GM18861 (cell line): ENCODE measurements at regions not wholly inside any gene's neighbourhood (a gene's known extent, or its start where the extent isn't known, plus 50 kb on each side); places are given as distances from the start of the nearest gene placed in this dataset.

Source experiments
- ATAC-seq: cut with Tn5 transposase; IDR thresholded peaks from one replicate; pipeline ENCODE4 v1.9.1; 2021; ENCODE audit not compliant: unreplicated experiment

GRCh38 chr2:236672606-236673005 is 103.0 kb downstream of the ACKR3 start:
- ATAC-seq, result no peak

- no peak for ATAC-seq
Observed at GRCh38 chr2:236673126-236673822, 103.6 kb downstream of the ACKR3 start.

DNA sequence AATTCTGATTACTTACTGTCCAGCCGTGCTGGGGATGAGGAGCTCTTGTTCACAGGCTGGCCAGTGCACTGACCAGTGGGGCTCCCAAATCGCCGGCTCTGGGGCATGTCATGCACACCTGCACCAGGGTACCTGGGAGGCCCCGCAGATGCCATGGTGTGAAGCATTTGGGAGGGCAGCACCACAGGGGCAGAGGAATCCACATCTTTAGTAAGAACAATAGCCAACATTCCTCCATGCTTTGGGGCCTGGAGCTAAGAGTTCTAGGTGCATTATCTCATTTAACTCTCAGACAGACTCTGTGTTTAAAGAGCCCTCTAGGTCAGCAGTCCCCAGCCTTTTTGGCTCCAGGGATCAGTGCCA is 104.2 kb downstream of the ACKR3 start:
- ATAC-seq, result no peak

- ATAC-seq, result no peak
Observed at GRCh38 chr2:236674238-236674637, 104.6 kb downstream of the ACKR3 start.

DNA sequence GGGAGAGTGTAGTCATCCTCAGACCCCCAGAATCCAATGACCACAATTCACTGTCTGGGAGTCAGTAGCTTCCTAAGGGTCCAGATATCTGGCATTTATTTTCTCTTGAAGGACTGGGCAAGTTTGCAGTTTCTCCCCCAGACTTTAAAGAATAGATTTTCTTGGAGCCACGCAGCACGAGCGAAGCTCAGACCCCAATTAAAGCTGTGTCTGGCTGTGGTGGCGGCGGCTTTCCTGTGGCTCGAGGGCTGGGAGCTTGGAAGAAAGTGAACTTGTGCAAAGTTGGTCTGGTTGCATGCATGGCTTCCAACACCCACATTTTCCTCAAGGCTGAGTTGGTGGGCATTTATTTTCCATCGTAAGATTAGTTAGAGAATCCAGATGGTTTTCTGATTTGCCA is 105.0 kb downstream of the ACKR3 start:
- ATAC-seq, result no peak

- no peak for ATAC-seq
Observed at GRCh38 chr2:236675051-236675450, 105.4 kb downstream of the ACKR3 start.

- ATAC-seq, result no peak
Observed at GRCh38 chr2:236675526-236675925, 105.9 kb downstream of the ACKR3 start.

GRCh38 chr2:236676136-236676873 is 106.7 kb downstream of the ACKR3 start:
- no peak for ATAC-seq

DNA sequence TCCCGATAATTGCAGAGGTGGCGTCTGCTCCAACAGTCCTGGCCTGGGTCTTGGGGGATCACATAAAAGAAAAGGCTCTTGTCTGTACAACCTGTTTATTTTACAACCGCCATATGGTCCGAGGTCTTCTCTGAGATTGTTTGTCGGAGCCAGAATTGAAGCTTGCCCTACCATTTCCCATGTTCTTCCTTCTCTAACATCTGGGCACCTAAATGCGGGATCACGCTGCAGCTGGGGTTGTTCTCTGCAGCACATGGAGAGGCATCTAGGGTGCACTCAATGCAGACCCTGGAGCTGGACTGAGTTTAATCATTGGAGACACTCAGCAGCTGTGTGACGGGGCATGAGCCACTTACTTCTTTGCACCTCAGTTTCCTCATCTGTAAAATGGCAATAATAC is 107.7 kb downstream of the ACKR3 start:
- no peak for ATAC-seq

GRCh38 chr2:236678307-236678975 is 108.8 kb downstream of the ACKR3 start:
- no peak for ATAC-seq

DNA sequence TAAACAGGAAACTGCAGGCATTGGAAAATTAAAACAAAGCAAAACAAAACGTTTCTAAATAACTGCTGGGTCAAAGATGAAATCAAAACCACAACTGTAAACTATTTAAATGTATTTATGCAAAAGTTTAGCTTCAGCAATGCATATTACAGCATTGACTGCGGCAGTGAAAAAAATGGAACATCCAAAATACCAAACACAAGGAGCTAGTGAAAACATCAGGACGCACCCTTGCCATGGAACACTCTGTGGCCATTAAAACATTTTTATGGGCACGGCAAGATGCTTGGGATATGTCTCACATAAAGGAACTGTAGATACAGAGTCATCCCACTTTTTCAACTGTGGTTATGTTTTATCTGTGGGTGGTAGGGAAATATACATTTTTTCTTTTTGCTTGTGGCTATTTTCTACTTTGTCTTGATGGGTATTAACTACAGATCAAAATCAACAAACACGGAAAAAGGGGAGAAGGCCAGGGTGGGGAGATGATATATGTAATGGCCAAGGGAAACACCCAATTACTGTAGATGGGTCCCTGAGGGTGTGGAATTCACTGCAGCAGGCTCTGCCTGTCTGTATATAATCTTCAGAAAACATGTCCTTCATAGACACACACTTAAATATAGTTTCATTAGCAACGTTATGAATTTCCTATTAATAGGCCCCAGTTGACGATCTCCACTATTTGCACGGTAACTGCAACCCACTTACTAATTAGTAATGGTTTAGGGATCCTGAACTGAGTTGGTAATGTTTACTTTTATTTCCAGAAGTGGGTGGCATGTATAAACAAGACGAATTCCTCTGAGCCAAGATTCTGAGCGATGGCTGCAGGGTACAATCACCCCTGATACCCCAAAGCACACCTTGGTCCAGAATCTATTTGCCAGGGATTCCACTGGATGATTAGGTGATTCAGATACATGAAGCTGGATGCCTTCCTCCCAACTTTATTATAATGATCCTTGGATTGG is 110.5 kb downstream of the ACKR3 start:
- ATAC-seq, result no peak

DNA sequence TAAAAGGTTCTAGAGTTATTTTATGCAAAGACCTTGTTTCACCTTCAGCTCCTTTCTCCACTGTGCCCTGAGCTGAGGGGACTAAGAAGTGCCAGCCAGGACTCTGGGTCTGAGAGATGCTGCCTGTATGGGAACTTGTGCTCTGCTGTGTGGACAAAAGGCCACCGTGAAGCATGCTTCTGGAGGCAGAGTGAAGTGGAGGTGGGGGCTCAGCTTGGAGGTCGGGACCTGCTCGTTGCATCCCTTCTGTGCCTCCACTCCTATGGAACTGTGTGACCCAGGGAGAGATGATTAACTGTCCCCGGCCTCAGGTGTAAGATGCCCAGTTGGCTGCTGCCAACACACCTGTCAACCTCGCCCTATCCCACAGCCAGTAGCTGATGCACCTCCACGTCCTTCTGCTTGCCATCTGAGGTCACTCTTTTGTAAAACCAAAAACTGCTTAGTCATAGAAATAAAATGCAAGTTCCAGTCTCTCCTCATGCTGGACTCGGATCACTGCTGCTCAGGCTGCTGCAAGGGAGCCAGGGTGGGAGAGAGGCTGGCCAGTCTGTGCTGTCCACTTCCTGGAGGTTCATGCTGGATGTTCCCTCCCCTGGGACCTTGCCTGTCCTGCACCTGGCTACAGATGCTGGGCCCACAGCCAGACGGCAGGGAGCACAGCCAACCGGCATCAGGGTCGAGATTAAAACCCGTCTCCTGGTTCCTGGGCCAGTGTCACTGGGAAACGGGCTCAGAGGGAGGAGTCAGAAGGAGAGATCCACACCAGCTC is 113.2 kb downstream of the ACKR3 start:
- no peak for ATAC-seq

DNA sequence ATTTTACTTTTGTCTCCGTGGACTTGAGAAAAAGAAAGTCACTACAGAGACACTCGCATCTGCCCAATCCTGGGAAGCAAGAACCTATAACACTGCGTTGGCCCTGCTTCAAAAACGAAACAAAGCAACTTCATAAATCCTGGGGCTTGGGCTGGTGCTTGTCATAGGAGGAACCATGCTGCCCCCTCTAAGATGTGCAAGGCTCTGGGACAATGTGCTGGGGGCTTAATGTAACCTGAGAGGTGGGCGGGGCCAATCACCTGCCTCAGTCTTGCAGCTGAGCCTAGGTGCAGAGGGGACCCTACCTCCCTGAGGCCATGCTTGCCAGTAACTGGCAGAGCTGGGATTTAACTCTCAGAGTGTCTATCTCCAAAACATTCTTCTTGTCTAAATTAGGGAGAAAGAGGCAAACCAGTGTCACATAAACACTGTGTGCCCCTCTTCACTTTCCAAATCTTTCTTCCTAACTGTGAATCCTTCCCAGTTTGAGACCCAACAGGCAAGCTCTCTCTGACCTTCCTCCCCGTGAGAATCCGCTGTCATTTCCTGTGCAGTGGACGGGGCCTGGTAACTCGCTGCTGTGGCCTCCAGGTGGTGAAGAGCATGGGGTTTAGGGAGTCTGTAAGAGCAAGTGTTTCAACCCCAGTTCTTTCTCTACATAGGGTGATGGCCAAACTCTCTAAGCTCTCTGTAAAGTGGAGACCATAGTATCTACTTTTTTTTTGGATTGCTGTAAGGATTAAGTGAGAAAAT is 115.1 kb downstream of the ACKR3 start:
- no peak for ATAC-seq

- ATAC-seq, result no peak
Observed at GRCh38 chr2:236685361-236685760, 115.7 kb downstream of the ACKR3 start.

- no peak for ATAC-seq
Observed at GRCh38 chr2:236685979-236686520, 116.4 kb downstream of the ACKR3 start.

GRCh38 chr2:236686561-236686960 is 116.9 kb downstream of the ACKR3 start:
- no peak for ATAC-seq

GRCh38 chr2:236687296-236687965 is 117.8 kb downstream of the ACKR3 start:
- ATAC-seq, result no peak

DNA sequence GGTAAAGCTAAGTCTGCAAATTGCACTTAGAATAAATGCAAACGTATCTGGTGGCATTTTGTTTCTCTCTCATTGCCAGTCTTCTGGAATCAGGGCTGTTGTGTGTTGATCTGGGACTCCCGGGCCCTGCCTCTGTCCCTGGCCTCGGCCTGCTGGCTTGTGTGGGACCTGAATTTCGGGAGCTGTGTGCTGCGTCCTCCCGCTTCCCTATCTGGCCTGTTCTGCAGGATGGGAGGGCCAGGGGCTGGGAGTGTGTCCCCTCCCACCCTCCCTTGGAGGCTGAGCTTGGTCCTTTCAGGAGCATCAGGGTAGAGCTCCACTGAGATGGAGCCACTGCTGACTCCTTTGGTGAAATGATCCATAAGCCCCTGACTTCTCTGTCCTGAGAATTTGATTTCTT is 118.5 kb downstream of the ACKR3 start:
- ATAC-seq, result no peak
